ENCODE measurements at regions not wholly inside any gene's neighbourhood (a gene's known extent, or its start where the extent isn't known, plus 50 kb on each side); places are given as distances from the start of the nearest gene placed in this dataset.
"Not testable (repeated sequence)": the region's sequence is repeated elsewhere in the genome, so short reads cannot be mapped to it uniquely, and the experiment has no call there.

- ATAC-seq, POLR2A ChIA-PET: not testable (repeated sequence)
These were observed 182.4 kb upstream of the ZNF469 start for GRCh38 chr16:88200154-88200895.

GRCh38 chr16:88200896-88201185, 181.9 kb upstream of the ZNF469 start:
- Histone ChIP-seq H3K9me3 (no peaks in the 10 kb centered on the region), H3K4me1 (no peaks in the 10 kb centered on the region), H3K4me3 (no peak overlapping the region), H3K27ac (0 out of 6 replicates have a peak overlapping the region, but pooled peaks of 1 of the 2 experiments have one; percentile 37), H3K4me2 (no peak overlapping the region)
- POLR2A ChIA-PET: no interaction called here
- 86% methylated on average over 13 of the region's 13 CpGs for WGBS (ENCODE audit: missing lambda C conversion rate)
- CTCF ChIA-PET: no interaction called here
- TF ChIP-seq RFX5 (IDR thresholded peaks at IDR 0.05): no peak
- TF ChIP-seq HDAC2 (IDR thresholded peaks at IDR 0.05): no peak
- TF ChIP-seq MAFK (IDR thresholded peaks at IDR 0.05; ENCODE audit: partially characterized antibody): no peak
- ATAC-seq: no peak
- DNase-seq (ENCODE audit: low read depth in 1 of 2, low spot score in 1 of 2): no peak
- no peak for FAIRE-seq

More at GRCh38 chr16:88200154-88200895, 182.4 kb upstream of the ZNF469 start:
- CTCF ChIA-PET; H3K4me1 ChIP-seq; H3K9me3 ChIP-seq; DNase-seq (ENCODE audit: low read depth in 1 of 2, low spot score in 1 of 2); H3K4me2 ChIP-seq; H3K4me3 ChIP-seq: not testable (repeated sequence)
- H3K27ac ChIP-seq: 0 out of 6 replicates have a peak overlapping the region, but pooled peaks of 1 of the 2 experiments have one; percentile 37
- WGBS (ENCODE audit: missing lambda C conversion rate): 89% methylated on average over 27 of the region's 30 CpGs
- FAIRE-seq: peak; percentile 7

GRCh38 chr16:88201611-88202010, 181.1 kb upstream of the ZNF469 start:
- H3K27ac ChIP-seq; H3K4me2 ChIP-seq; DNase-seq (ENCODE audit: low read depth in 1 of 2, low spot score in 1 of 2); H3K4me3 ChIP-seq; H3K9me3 ChIP-seq; H3K4me1 ChIP-seq; FAIRE-seq; POLR2A ChIA-PET; ATAC-seq; CTCF ChIA-PET: not testable (repeated sequence)
- 94% methylated on average over 9 of the region's 9 CpGs for WGBS (ENCODE audit: missing lambda C conversion rate)

GRCh38 chr16:88202207-88202745, 180.5 kb upstream of the ZNF469 start:
- TF ChIP-seq MAZ (IDR thresholded peaks at IDR 0.05; ENCODE audit: borderline replicate concordance, low read depth, low read length) (no peak), TFCP2L1 (CRISPR knock-in tag; IDR thresholded peaks at IDR 0.05) (no peak), MAFK (IDR thresholded peaks at IDR 0.05; ENCODE audit: partially characterized antibody) (no peak), E2F6 (IDR thresholded peaks at IDR 0.05; ENCODE audit: borderline replicate concordance, low read depth) (no peak), NPAS2 (CRISPR knock-in tag; IDR thresholded peaks at IDR 0.05; ENCODE audit: borderline replicate concordance) (no peak), CBX2 (IDR thresholded peaks at IDR 0.05; ENCODE audit: borderline replicate concordance, low read depth) (no peak), CHD2 (IDR thresholded peaks at IDR 0.05; ENCODE audit: low read length, partially characterized antibody) (no peak), POLR2AphosphoS2 (conservative IDR thresholded peaks at IDR 0.05; ENCODE audit: low read length) (no peak), CBX8 (IDR thresholded peaks at IDR 0.05) (no peak), CHD4 (IDR thresholded peaks at IDR 0.05; ENCODE audit: borderline replicate concordance) (no peak)
- no peak for ATAC-seq
- Histone ChIP-seq H3K27ac (no peak overlapping the region), H3K4me2 (no peak overlapping the region), H3K4me1 (no peaks in the 10 kb centered on the region), H3K9me3 (no peaks in the 10 kb centered on the region), H3K4me3 (no peak overlapping the region)
- ChIA-PET CTCF (no interaction called here), POLR2A (no interaction called here)
- 84% methylated on average over 8 of the region's 13 CpGs for WGBS (ENCODE audit: missing lambda C conversion rate)
- no peak for DNase-seq (ENCODE audit: low read depth in 1 of 2, low spot score in 1 of 2)
- no peak for FAIRE-seq

- FAIRE-seq; H3K9me3 ChIP-seq; DNase-seq (ENCODE audit: low read depth in 1 of 2, low spot score in 1 of 2); H3K4me3 ChIP-seq; POLR2A ChIA-PET; H3K27ac ChIP-seq; CTCF ChIA-PET; H3K4me1 ChIP-seq; ATAC-seq; H3K4me2 ChIP-seq: not testable (repeated sequence)
- WGBS (ENCODE audit: missing lambda C conversion rate): 84% methylated on average over 28 of the region's 37 CpGs
These were observed 179.7 kb upstream of the ZNF469 start for GRCh38 chr16:88202856-88203681.

GRCh38 chr16:88204131-88205110, 178.3 kb upstream of the ZNF469 start:
- CTCF ChIA-PET; H3K4me3 ChIP-seq; DNase-seq (ENCODE audit: low read depth in 1 of 2, low spot score in 1 of 2); ATAC-seq; POLR2A ChIA-PET; H3K9me3 ChIP-seq; FAIRE-seq; H3K4me1 ChIP-seq; H3K4me2 ChIP-seq: not testable (repeated sequence)
- 86% methylated on average over 37 of the region's 37 CpGs for WGBS (ENCODE audit: missing lambda C conversion rate)
- peak overlapping the region in 1 of 2 experiments; percentile 35; a peak in 1 of 6 replicates for H3K27ac ChIP-seq

GRCh38 chr16:88205482-88205881, 177.3 kb upstream of the ZNF469 start:
- H3K4me3 ChIP-seq; ATAC-seq; POLR2A ChIA-PET; H3K4me1 ChIP-seq; H3K9me3 ChIP-seq; H3K4me2 ChIP-seq; H3K27ac ChIP-seq; DNase-seq (ENCODE audit: low read depth in 1 of 2, low spot score in 1 of 2); FAIRE-seq; CTCF ChIA-PET: not testable (repeated sequence)
- 89% methylated on average over 17 of the region's 17 CpGs for WGBS (ENCODE audit: missing lambda C conversion rate)

GRCh38 chr16:88206006-88206405, 176.8 kb upstream of the ZNF469 start:
- CTCF ChIA-PET; POLR2A ChIA-PET; ATAC-seq; H3K27ac ChIP-seq; FAIRE-seq; DNase-seq (ENCODE audit: low read depth in 1 of 2, low spot score in 1 of 2); H3K9me3 ChIP-seq; H3K4me1 ChIP-seq; H3K4me2 ChIP-seq; H3K4me3 ChIP-seq: not testable (repeated sequence)
- WGBS (ENCODE audit: missing lambda C conversion rate): 80% methylated on average over 12 of the region's 16 CpGs
